Body of pancreas (tissue), 4 donors: ENCODE measurements at regions not wholly inside any gene's neighbourhood (a gene's known extent, or its start where the extent isn't known, plus 50 kb on each side); places are given as distances from the start of the nearest gene placed in this dataset.

ENCODE experiments used
- ATAC-seq: fragments of 150-250 bp; one replicate; pipeline ENCODE4 v1.9.1; 2016
- DNase-seq, 4 donors: peaks; one replicate each; pipeline ENCODE4 v3.0.0-alpha.2; 2019
- H3K27ac ChIP-seq, 4 donors: fragments of 200-600 bp; sonication (generic); 1 replicate in 3 of 4; 2 replicates in 1 of 4; pipeline versions ENCODE4 v1.5.1 to v1.6.1; 2016 to 2019; ENCODE audit warnings: mild to moderate bottlenecking in 1 of 4, mixed read lengths in 1 of 4, moderate library complexity in 1 of 4
- H3K27me3 ChIP-seq, 2 donors: fragments of 200-600 bp; sonication (generic); one replicate each; pipeline ENCODE4 v1.6.0; 2016; ENCODE audit warnings: mild to moderate bottlenecking in 1 of 2
- H3K36me3 ChIP-seq, 2 donors: fragments of 200-600 bp; sonication (generic); replicated peaks in 1 of 2; 2 replicates each; pipeline ENCODE4 v1.5.1; 2016; ENCODE audit warnings: low read depth in 2 of 2; ENCODE audit not compliant: insufficient read depth in 1 of 2
- H3K4me1 ChIP-seq: fragments of 200-600 bp; sonication (generic); one replicate; pipeline ENCODE4 v1.6.0; 2016
- H3K4me3 ChIP-seq, 2 donors: fragments of 200-600 bp; sonication (generic); 1 replicate in 1 of 2; 2 replicates in 1 of 2; pipeline ENCODE4 v1.5.1; 2016 to 2019
- H3K9me3 ChIP-seq, 3 donors: fragments of 200-600 bp; sonication (generic); 1 replicate in 2 of 3; 2 replicates in 1 of 3; pipeline ENCODE4 v1.5.1; 2016
- CTCF ChIP-seq, 7 experiments: fragments of 450-650 bp in 4 of 7; fragments of 200-600 bp in 3 of 7; sonication (generic) in 3 of 7; IDR thresholded peaks; one replicate each; pipeline ENCODE4 v1.5.1; 2016 to 2019; ENCODE audit warnings: antibody characterized with exemption in 7 of 7
- POLR2A ChIP-seq, 3 donors: fragments of 450-650 bp; IDR thresholded peaks; one replicate each; pipeline ENCODE4 v1.6.1; 2016; ENCODE audit warnings: antibody characterized with exemption in 3 of 3, mild to moderate bottlenecking in 2 of 3
- WGBS, 2 donors: methylation state at CpG; one replicate each; pipeline ENCODE4 v1.1.5; 2017; 5-methylcytosine and 5-hydroxymethylcytosine counted together
- intact Hi-C: fragments of 100-400 bp; cut with DNase I; formaldehyde crosslinking; loops from one replicate; pipeline ENCODE4 v1.15.1; 2023

GRCh38 chr18:4597301-4597700 is 142.2 kb upstream of the DLGAP1 start:
- DNase-seq (no peak), ATAC-seq (no peak)
- TF ChIP-seq POLR2A (IDR thresholded peaks at IDR 0.05): no peak
- TF ChIP-seq CTCF (IDR thresholded peaks at IDR 0.05): no peak
- Histone ChIP-seq H3K27me3 (no peaks in the 10 kb centered on the region), H3K27ac (no peak overlapping the region), H3K9me3 (no peaks in the 10 kb centered on the region), H3K36me3 (no peaks in the 10 kb centered on the region), H3K4me3 (no peak overlapping the region), H3K4me1 (no peaks in the 10 kb centered on the region)
- WGBS, 2 donors: 69 to 70% methylated on average over 3 of the region's 3 CpGs
- intact Hi-C loops: no loop called here

DNA sequence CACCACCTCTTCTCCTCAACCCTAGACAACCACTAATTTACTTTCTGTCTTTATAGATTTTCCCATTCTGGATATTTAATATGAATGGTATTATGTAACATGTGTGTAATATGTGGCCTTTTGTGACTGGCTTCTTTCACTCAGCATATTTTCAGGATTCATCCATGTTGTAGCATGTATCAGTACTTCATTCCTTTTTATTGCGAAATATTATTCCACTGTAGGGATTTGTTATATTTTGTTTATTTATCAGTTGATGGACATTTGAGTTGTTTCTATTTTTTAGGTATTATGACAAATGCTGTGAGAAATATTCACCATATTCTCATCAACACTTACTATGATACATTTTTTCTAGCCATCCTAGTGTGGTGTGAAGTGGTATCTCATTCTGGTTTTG is 138.8 kb upstream of the DLGAP1 start:
- ATAC-seq (no peak), DNase-seq (no peak)
- no peak overlapping the region for H3K27ac ChIP-seq
- no peaks in the 10 kb centered on the region for H3K27me3 ChIP-seq
- H3K9me3 ChIP-seq: no peaks in the 10 kb centered on the region
- 74% methylated on average over 1 of the region's 1 CpG for WGBS, 2 donors
- no peaks in the 10 kb centered on the region for H3K4me1 ChIP-seq
- no peak overlapping the region for H3K4me3 ChIP-seq
- no peaks in the 10 kb centered on the region for H3K36me3 ChIP-seq
- no peak for TF ChIP-seq CTCF (IDR thresholded peaks at IDR 0.05)
- intact Hi-C loops: no loop called here

GRCh38 chr18:4593459-4593858 is 138.4 kb upstream of the DLGAP1 start:
- intact Hi-C loops: no loop called here
- WGBS, 2 donors: 53 to 61% methylated on average over 4 of the region's 4 CpGs
- TF ChIP-seq CTCF (IDR thresholded peaks at IDR 0.05) (no peak), POLR2A (IDR thresholded peaks at IDR 0.05) (no peak)
- Histone ChIP-seq H3K9me3 (no peaks in the 10 kb centered on the region), H3K36me3 (no peaks in the 10 kb centered on the region), H3K4me1 (no peaks in the 10 kb centered on the region), H3K27ac (no peak overlapping the region), H3K4me3 (no peak overlapping the region), H3K27me3 (no peaks in the 10 kb centered on the region)
- no peak for ATAC-seq
- no peak for DNase-seq

DNA sequence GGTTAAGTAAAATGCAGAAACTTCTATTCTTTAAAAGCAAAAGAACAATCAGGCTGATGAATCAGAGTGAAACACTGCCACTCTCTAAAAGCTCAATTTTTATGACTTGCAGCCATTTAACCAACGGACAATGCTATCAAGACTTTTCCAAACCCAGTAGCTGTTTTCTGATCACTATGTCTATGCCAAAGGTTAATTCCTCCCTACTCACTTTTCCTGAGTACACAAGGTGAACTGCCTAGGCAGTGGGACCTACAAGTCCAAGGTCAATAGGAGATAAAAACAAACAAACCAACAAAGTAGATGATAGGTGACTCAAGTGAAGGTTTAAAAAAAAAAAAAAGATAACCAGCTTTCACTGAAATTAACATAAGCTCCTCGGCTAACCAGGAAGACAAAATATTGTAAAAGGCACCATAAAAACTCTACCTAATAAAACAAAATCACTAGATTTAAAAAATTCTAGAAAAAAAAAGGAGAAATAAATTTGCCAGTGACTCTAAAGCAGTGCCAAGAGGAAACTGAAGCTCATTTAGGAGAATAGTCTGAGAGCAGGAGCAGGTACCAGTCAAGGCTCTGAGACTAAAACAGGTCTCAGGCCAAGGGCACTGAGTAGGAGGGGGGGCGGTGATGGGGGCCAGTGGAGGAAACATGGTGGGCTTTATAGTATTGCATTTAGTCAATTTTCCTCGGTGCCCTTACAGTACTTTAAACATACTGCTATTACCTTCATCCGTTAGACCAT is 134.1 kb upstream of the DLGAP1 start:
- 55 to 57% methylated on average over 5 of the region's 5 CpGs for WGBS, 2 donors
- no peak overlapping the region for H3K4me3 ChIP-seq
- ATAC-seq: no peak
- no peaks in the 10 kb centered on the region for H3K36me3 ChIP-seq
- no peak for TF ChIP-seq POLR2A (IDR thresholded peaks at IDR 0.05)
- TF ChIP-seq CTCF (IDR thresholded peaks at IDR 0.05): no peak
- intact Hi-C loops: no loop called here
- no peak for DNase-seq
- no peaks in the 10 kb centered on the region for H3K9me3 ChIP-seq
- H3K27ac ChIP-seq: no peak overlapping the region
- H3K4me1 ChIP-seq: no peaks in the 10 kb centered on the region
- no peaks in the 10 kb centered on the region for H3K27me3 ChIP-seq

DNA sequence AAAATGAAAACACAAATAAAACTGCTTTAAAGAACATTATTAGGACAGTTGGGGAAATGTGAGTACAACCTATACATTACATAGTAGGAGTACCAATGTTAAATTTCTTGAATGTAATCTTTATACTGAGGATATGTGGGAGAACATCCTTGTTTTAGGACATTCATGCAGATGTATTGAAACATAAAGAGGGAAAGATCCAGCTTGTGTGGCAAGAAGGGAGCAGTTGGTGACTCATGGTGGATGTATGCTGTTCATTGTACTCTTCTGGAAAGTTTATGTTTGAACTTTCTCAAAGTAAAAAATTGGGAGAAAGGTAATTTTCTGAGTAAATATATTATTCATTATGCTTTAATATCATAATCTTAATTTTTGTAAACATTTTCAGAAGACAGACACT is 132.1 kb upstream of the DLGAP1 start:
- H3K27ac ChIP-seq: no peak overlapping the region
- no peaks in the 10 kb centered on the region for H3K27me3 ChIP-seq
- ATAC-seq (no peak), DNase-seq (no peak)
- TF ChIP-seq POLR2A (IDR thresholded peaks at IDR 0.05) (no peak), CTCF (IDR thresholded peaks at IDR 0.05) (no peak)
- H3K4me1 ChIP-seq: no peaks in the 10 kb centered on the region
- intact Hi-C loops: no loop called here
- no peaks in the 10 kb centered on the region for H3K9me3 ChIP-seq
- H3K4me3 ChIP-seq: no peak overlapping the region
- no peaks in the 10 kb centered on the region for H3K36me3 ChIP-seq
